ENCODE measurements at regions not wholly inside any gene's neighbourhood (a gene's known extent, or its start where the extent isn't known, plus 50 kb on each side); places are given as distances from the start of the nearest gene placed in this dataset.
"Not testable (repeated sequence)": the region's sequence is repeated elsewhere in the genome, so short reads cannot be mapped to it uniquely, and the experiment has no call there.

DNA sequence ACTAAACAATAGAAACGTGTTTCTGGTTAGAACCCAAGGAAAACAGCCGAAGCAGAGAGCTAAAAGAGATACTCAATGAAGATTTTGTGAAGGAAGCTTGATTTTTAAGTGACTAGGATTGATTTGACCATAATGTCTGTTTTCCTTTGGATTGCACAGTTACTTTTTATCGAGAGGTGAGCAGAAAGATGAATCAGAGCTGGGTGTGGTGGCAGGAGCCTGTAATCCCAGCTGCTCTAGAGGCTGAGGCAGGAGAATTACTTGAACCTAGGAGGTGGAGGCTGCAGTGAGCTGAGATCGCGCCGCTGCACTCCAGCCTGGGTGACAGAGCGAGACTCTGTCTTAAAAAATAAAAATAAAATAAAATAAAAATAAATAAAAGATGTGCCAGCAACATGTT is 186.9 kb upstream of the HMHB1 start:
- H3K27ac ChIP-seq (ENCODE audit: extremely low read length, insufficient read depth, low read length); H3K36me3 ChIP-seq (replicated peaks in 1 of 2; ENCODE audit: control insufficient read depth in 1 of 2, insufficient read depth in 2 of 2, low read length in 2 of 2); ATAC-seq; H3K9me3 ChIP-seq (ENCODE audit: low read length); H3K27me3 ChIP-seq (ENCODE audit: control insufficient read depth in 1 of 2, insufficient read depth in 2 of 2, low read length in 2 of 2); H3K79me2 ChIP-seq (ENCODE audit: insufficient read depth, low read length); intact Hi-C loops (cut with micrococcal nuclease; ENCODE audit: unreplicated experiment); BruUV-seq (replicated peaks); H3K4me2 ChIP-seq (ENCODE audit: low read depth, low read length); H4K20me1 ChIP-seq (ENCODE audit: insufficient read depth, low read length); DNase-seq (ENCODE audit: low spot score); H3K9ac ChIP-seq (ENCODE audit: insufficient read depth, low read depth, low read length); H2AFZ ChIP-seq (ENCODE audit: low read length); CTCF ChIA-PET (ENCODE audit: low intra/inter-chr PET ratio, low total read pairs); in situ Hi-C loops (cut with HindIII; ENCODE audit: extremely low pct_ligation_motif_present, low pct_unique_long_range_greater_than_20kb); H3K4me3 ChIP-seq (replicated peaks in 1 of 3; ENCODE audit: insufficient read depth in 1 of 3, low read depth in 2 of 3, low read length in 3 of 3); FAIRE-seq: not testable (repeated sequence)
- 94% methylated on average over 7 of the region's 7 CpGs for WGBS (ENCODE audit: low lambda C conversion rate)
- peaks cover 33% of the 10 kb centered on the region for H3K4me1 ChIP-seq (ENCODE audit: insufficient read depth, low read length)
- POLR2A ChIA-PET, result interaction anchor here (1.3 kb wide), 1 partner anchor 220 kb away, joined by 3 read pairs; no protein-coding TSS in a partner anchor

DNA sequence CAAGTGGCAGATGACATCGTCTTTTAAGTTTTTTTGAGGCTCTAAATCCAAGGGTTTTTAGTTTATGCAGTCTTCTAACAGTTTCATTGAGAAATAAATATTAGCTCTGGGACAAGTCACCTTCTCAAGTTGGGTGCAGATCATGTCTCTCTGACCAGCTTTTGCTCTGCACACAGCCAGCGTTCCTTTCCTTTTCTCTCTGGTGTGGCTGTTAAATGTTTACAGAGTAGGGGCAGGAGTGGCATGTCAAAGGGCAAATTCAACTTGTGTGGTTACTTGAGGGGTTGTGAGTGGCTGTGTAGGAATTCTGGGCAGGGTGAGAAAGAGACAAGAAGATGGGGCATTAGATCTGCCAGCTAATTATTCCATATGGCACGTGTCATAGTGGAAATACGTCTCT is 187.5 kb upstream of the HMHB1 start:
- Histone ChIP-seq H3K79me2 (ENCODE audit: insufficient read depth, low read length) (no peaks in the 10 kb centered on the region), H3K4me2 (ENCODE audit: low read depth, low read length) (no peak overlapping the region), H3K36me3 (replicated peaks in 1 of 2; ENCODE audit: control insufficient read depth in 1 of 2, insufficient read depth in 2 of 2, low read length in 2 of 2) (no peaks in the 10 kb centered on the region), H2AFZ (ENCODE audit: low read length) (peak overlapping the region; percentile 73), H3K9me3 (ENCODE audit: low read length) (no peaks in the 10 kb centered on the region), H3K4me1 (ENCODE audit: insufficient read depth, low read length) (peaks cover 27% of the 10 kb centered on the region), H3K27me3 (ENCODE audit: control insufficient read depth in 1 of 2, insufficient read depth in 2 of 2, low read length in 2 of 2) (no peaks in the 10 kb centered on the region), H4K20me1 (ENCODE audit: insufficient read depth, low read length) (no peaks in the 10 kb centered on the region), H3K4me3 (replicated peaks in 1 of 3; ENCODE audit: insufficient read depth in 1 of 3, low read depth in 2 of 3, low read length in 3 of 3) (no peak overlapping the region), H3K27ac (ENCODE audit: extremely low read length, insufficient read depth, low read length) (no peak overlapping the region), H3K9ac (ENCODE audit: insufficient read depth, low read depth, low read length) (0 out of 2 replicates have a peak overlapping the region, but pooled peaks have one; percentile 18)
- 57% methylated on average over 4 of the region's 4 CpGs for WGBS (ENCODE audit: low lambda C conversion rate)
- in situ Hi-C loops (cut with HindIII; ENCODE audit: extremely low pct_ligation_motif_present, low pct_unique_long_range_greater_than_20kb) (no loop called here), intact Hi-C loops (cut with micrococcal nuclease; ENCODE audit: unreplicated experiment) (no loop called here)
- DNase-seq (ENCODE audit: low spot score), result peak; percentile 12
- ATAC-seq, result no peak
- BruUV-seq (replicated peaks), result no TSS peak
- POLR2A ChIA-PET, result interaction anchor here (1.3 kb wide), 1 partner anchor 220 kb away, joined by 3 read pairs; no protein-coding TSS in a partner anchor
- FAIRE-seq, result peak; percentile 21
- CTCF ChIA-PET (ENCODE audit: low intra/inter-chr PET ratio, low total read pairs), result no interaction called here
- TF ChIP-seq STAG1 (CRISPR knock-in tag; IDR thresholded peaks at IDR 0.05), result 0 out of 2 replicates have a peak, but pooled peaks have one; percentile 10
- TF ChIP-seq NCOA1 (CRISPR knock-in tag; IDR thresholded peaks at IDR 0.05), result no peak
- 0 out of 2 replicates have a peak, but pooled peaks have one; percentile 26 for TF ChIP-seq GATAD2A (CRISPR knock-in tag; IDR thresholded peaks at IDR 0.05)
- no peak for TF ChIP-seq NR2F6 (IDR thresholded peaks at IDR 0.05)
- peak; percentile 44 for TF ChIP-seq NR2F6 (CRISPR knock-in tag; IDR thresholded peaks at IDR 0.05)

Measured in HepG2 (cell line).